ENCODE measurements at regions not wholly inside any gene's neighbourhood (a gene's known extent, or its start where the extent isn't known, plus 50 kb on each side); places are given as distances from the start of the nearest gene placed in this dataset.

- Mint-ChIP-seq H3K9me3 (ENCODE audit: unreplicated experiment) (no peaks in the 10 kb centered on the region), H3K4me3 (ENCODE audit: unreplicated experiment) (no peak overlapping the region), H3K27me3 (ENCODE audit: unreplicated experiment) (peaks cover 21% of the 10 kb centered on the region), H3K27ac (ENCODE audit: unreplicated experiment) (no peak overlapping the region), H3K4me1 (ENCODE audit: unreplicated experiment) (no peaks in the 10 kb centered on the region), H3K36me3 (ENCODE audit: unreplicated experiment) (no peaks in the 10 kb centered on the region)
- TF ChIP-seq, protein P1, sequence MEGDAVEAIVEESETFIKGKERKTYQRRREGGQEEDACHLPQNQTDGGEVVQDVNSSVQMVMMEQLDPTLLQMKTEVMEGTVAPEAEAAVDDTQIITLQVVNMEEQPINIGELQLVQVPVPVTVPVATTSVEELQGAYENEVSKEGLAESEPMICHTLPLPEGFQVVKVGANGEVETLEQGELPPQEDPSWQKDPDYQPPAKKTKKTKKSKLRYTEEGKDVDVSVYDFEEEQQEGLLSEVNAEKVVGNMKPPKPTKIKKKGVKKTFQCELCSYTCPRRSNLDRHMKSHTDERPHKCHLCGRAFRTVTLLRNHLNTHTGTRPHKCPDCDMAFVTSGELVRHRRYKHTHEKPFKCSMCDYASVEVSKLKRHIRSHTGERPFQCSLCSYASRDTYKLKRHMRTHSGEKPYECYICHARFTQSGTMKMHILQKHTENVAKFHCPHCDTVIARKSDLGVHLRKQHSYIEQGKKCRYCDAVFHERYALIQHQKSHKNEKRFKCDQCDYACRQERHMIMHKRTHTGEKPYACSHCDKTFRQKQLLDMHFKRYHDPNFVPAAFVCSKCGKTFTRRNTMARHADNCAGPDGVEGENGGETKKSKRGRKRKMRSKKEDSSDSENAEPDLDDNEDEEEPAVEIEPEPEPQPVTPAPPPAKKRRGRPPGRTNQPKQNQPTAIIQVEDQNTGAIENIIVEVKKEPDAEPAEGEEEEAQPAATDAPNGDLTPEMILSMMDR (IDR thresholded peaks at IDR 0.05) = no peak
- DNase-seq (ENCODE audit: extremely low spot score, unreplicated experiment) = no peak
Observed at GRCh38 chr7:138405496-138405895, 54.6 kb upstream of the TRIM24 start.

GRCh38 chr7:138407792-138408191 is 52.3 kb upstream of the TRIM24 start:
- H3K9me3 Mint-ChIP-seq (ENCODE audit: unreplicated experiment) = no peaks in the 10 kb centered on the region
- H3K4me1 Mint-ChIP-seq (ENCODE audit: unreplicated experiment) = no peaks in the 10 kb centered on the region
- H3K4me3 Mint-ChIP-seq (ENCODE audit: unreplicated experiment) = no peak overlapping the region
- no peak for DNase-seq (ENCODE audit: extremely low spot score, unreplicated experiment)
- H3K36me3 Mint-ChIP-seq (ENCODE audit: unreplicated experiment) = no peaks in the 10 kb centered on the region
- no peak overlapping the region for H3K27ac Mint-ChIP-seq (ENCODE audit: unreplicated experiment)
- H3K27me3 Mint-ChIP-seq (ENCODE audit: unreplicated experiment) = peaks cover 14% of the 10 kb centered on the region
- TF ChIP-seq, protein P1 (IDR thresholded peaks at IDR 0.05) = no peak
